ENCODE measurements at regions not wholly inside any gene's neighbourhood (a gene's known extent, or its start where the extent isn't known, plus 50 kb on each side); places are given as distances from the start of the nearest gene placed in this dataset.
"Not testable (repeated sequence)": the region's sequence is repeated elsewhere in the genome, so short reads cannot be mapped to it uniquely, and the experiment has no call there.

- TF ChIP-seq, protein P1, sequence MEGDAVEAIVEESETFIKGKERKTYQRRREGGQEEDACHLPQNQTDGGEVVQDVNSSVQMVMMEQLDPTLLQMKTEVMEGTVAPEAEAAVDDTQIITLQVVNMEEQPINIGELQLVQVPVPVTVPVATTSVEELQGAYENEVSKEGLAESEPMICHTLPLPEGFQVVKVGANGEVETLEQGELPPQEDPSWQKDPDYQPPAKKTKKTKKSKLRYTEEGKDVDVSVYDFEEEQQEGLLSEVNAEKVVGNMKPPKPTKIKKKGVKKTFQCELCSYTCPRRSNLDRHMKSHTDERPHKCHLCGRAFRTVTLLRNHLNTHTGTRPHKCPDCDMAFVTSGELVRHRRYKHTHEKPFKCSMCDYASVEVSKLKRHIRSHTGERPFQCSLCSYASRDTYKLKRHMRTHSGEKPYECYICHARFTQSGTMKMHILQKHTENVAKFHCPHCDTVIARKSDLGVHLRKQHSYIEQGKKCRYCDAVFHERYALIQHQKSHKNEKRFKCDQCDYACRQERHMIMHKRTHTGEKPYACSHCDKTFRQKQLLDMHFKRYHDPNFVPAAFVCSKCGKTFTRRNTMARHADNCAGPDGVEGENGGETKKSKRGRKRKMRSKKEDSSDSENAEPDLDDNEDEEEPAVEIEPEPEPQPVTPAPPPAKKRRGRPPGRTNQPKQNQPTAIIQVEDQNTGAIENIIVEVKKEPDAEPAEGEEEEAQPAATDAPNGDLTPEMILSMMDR (IDR thresholded peaks at IDR 0.05; ENCODE audit: control insufficient read depth, extremely low read depth, insufficient read depth), result no peak
- no peak overlapping the region for H3K4me3 ChIP-seq (ENCODE audit: low read depth, low read length)
- DNase-seq (ENCODE audit: low read depth), result no peak
Measured at GRCh38 chr7:148507787-148508186, 82.8 kb upstream of the C7orf33 start.

DNA sequence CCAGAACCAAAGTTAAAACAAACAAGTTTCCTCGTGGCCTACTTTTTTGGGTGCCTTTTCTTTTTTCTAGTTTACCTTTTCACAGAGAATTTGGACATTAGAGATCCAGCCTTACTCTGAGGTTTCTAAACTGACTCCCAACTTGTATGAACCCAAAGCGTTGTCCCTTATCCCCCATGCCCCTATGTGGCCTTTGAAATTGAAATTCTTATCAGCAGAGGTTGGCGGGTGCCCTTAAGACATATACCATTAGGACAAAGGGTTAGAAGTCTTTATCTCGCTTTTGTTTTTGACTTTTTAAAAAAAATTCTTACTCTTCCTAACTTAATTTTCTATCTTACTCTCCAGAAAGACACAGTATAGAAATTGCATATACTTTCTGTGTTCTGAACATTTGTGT, 76.3 kb upstream of the C7orf33 start:
- no peak overlapping the region for H3K4me3 ChIP-seq (ENCODE audit: low read depth, low read length)
- TF ChIP-seq, protein P1 (IDR thresholded peaks at IDR 0.05; ENCODE audit: control insufficient read depth, extremely low read depth, insufficient read depth), result no peak
- no peak for DNase-seq (ENCODE audit: low read depth)

DNA sequence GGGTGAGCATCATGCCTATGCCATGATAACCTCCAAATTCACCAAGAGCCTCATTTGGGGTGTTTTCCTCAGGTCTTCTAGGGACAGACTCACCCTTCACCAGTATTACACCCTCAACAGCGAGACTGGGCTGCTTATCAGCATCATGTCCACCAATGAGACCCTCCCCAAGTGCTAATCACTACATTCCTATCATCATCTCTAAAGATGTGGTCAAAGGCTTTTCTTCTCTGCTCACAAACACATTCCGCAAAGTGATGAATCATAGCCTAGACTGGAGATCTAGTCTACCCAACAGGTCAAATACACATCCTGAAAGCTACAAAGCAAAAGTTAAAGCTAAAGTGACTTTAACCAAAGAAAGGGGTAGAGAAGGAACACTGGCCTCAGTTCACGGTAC, 75.3 kb upstream of the C7orf33 start:
- TF ChIP-seq, protein P1 (IDR thresholded peaks at IDR 0.05; ENCODE audit: control insufficient read depth, extremely low read depth, insufficient read depth), result no peak

GRCh38 chr7:148515728-148516695, 74.6 kb upstream of the C7orf33 start:
- TF ChIP-seq, protein P1 (IDR thresholded peaks at IDR 0.05; ENCODE audit: control insufficient read depth, extremely low read depth, insufficient read depth), result no peak
- DNase-seq (ENCODE audit: low read depth), result no peak
- H3K4me3 ChIP-seq (ENCODE audit: low read depth, low read length), result no peak overlapping the region

More for the DNA sequence above, 75.3 kb upstream of the C7orf33 start:
- H3K4me3 ChIP-seq (ENCODE audit: low read depth, low read length), result no peak overlapping the region
- no peak for DNase-seq (ENCODE audit: low read depth)

DNA sequence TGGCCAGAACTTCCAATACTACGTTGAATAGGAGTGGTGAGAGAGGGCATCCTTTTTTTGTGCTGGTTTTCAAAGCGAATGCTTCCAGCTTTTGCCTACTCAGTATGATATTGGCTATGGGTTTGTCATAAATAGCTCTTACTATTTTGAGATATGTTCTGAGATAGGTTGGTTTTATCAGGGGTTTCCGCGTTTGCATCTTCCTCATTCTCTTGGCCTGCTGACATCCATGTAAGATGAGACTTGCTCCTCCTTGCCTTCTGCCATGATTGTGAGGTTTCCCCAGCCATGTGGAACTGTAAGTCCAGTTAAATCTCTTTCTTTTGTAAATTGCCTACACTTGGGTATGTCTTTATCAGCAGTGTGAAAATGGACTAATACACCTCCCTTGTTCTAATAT, 71.2 kb upstream of the C7orf33 start:
- not testable (repeated sequence) for H3K4me3 ChIP-seq (ENCODE audit: low read depth, low read length); DNase-seq (ENCODE audit: low read depth)

DNA sequence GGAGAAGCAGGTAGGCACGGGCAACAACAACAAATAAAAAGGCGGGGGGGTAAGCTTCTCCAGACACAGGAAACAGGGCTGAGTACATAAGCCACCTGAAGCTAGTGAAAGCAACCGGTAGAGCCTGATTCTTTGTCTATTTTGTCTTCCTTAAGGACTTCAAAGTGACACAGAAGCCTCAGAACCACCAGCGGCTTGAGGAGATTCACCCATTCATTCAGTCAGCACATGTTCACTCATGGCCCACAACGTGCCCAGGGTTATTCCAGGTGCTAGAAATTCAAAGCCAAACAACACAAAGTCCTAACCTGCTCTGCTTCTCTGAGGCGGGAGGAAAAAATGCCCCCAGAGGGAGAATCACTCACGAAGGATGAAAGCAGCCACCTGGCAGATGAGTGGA, 69.3 kb upstream of the C7orf33 start:
- TF ChIP-seq, protein P1 (IDR thresholded peaks at IDR 0.05; ENCODE audit: control insufficient read depth, extremely low read depth, insufficient read depth), result no peak
- H3K4me3 ChIP-seq (ENCODE audit: low read depth, low read length), result no peak overlapping the region
- DNase-seq (ENCODE audit: low read depth), result no peak

DNA sequence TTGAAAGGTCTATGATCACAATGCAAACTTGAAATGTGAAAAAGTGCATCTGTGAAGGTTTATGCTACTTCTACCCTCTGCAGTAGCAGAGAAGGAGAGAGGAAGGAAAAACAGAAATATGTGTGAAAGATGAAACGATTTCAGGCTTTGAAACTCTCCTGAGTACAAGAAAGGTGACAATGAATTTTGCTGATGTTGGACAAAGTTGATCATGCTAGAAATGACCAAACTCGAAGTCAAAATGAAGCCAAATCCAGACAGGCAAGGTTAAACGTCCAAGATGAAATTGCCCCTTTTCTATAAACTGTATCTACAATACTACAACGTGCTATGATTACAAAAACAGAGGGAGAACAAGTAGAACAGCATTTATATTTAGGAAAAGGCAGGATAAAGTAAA, 67.0 kb upstream of the C7orf33 start:
- no peak for DNase-seq (ENCODE audit: low read depth)
- H3K4me3 ChIP-seq (ENCODE audit: low read depth, low read length), result no peak overlapping the region
- TF ChIP-seq, protein P1 (IDR thresholded peaks at IDR 0.05; ENCODE audit: control insufficient read depth, extremely low read depth, insufficient read depth), result no peak
